ENCODE measurements at regions not wholly inside any gene's neighbourhood (a gene's known extent, or its start where the extent isn't known, plus 50 kb on each side); places are given as distances from the start of the nearest gene placed in this dataset.

GRCh38 chr5:163645421-163646416 lies 140.3 kb downstream of the MAT2B start:
- TF ChIP-seq CTCF (IDR thresholded peaks at IDR 0.05) (no peak), ZFX (IDR thresholded peaks at IDR 0.05; ENCODE audit: borderline replicate concordance) (no peak)
